T-cell (primary cell): ENCODE measurements at regions not wholly inside any gene's neighbourhood (a gene's known extent, or its start where the extent isn't known, plus 50 kb on each side); places are given as distances from the start of the nearest gene placed in this dataset.

Experiments
- ATAC-seq, 4 experiments: fragments of 200-7000 bp in 3 of 4; fragments of 150-1000 bp in 1 of 4; cut with Tn5 transposase; replicated peaks in 1 of 4; 1 replicate in 3 of 4; 2 replicates in 1 of 4; pipeline ENCODE4 v1.10.0; 2021; ENCODE audit warnings: moderate library complexity in 3 of 4, mild to moderate bottlenecking in 2 of 4, moderate number of reproducible peaks in 1 of 4
- CTCF ChIA-PET, 2 donors: fragments of 300-600 bp; sonication (Branson Sonifier 250); formaldehyde crosslinking; loops; one replicate each; lab custom pipeline; 2022; ENCODE audit warnings: antibody characterized with exemption in 2 of 2; lab: Charles Lee
- POLR2A ChIA-PET, 2 donors: fragments of 300-600 bp; sonication (Branson Sonifier 250); formaldehyde crosslinking; loops; one replicate each; lab custom pipeline; 2022; ENCODE audit warnings: antibody characterized with exemption in 2 of 2; lab: Charles Lee
- DNase-seq, 35 experiments: peaks; one replicate each; pipeline versions ENCODE4 v3.0.0 to v3.0.0-alpha.2; 2013 to 2023
- H3K27ac ChIP-seq: one replicate; pipeline ENCODE4 v1.5.1; 2013; ENCODE audit warnings: low read length
- H3K27me3 ChIP-seq, 2 experiments: replicated peaks in 1 of 2; 1 replicate in 1 of 2; 2 replicates in 1 of 2; pipeline versions ENCODE4 v1.6.1 to v1.7.0; 2013; ENCODE audit warnings: low read length in 1 of 2, mixed read lengths in 1 of 2; ENCODE audit not compliant: control insufficient read depth in 2 of 2, insufficient read depth in 2 of 2; ENCODE audit errors: extremely low read depth in 1 of 2
- H3K36me3 ChIP-seq, 2 donors: 1 replicate in 1 of 2; 2 replicates in 1 of 2; pipeline versions ENCODE4 v1.6.1 to v1.7.0; 2013; ENCODE audit warnings: low read length in 1 of 2; ENCODE audit not compliant: control insufficient read depth in 2 of 2, insufficient read depth in 1 of 2; ENCODE audit errors: extremely low read depth in 1 of 2
- H3K4me1 ChIP-seq, 2 experiments: 1 replicate in 1 of 2; 2 replicates in 1 of 2; pipeline versions ENCODE4 v1.6.1 to v1.7.0; 2013; ENCODE audit warnings: low read length in 2 of 2, mixed read lengths in 1 of 2; ENCODE audit not compliant: insufficient read depth in 2 of 2, control insufficient read depth in 1 of 2; ENCODE audit errors: extremely low read depth in 1 of 2
- H3K4me3 ChIP-seq, 2 donors: 1 replicate in 1 of 2; 2 replicates in 1 of 2; pipeline versions ENCODE4 v1.5.1 to v1.7.0; 2013; ENCODE audit warnings: mild to moderate bottlenecking in 2 of 2, low read length in 1 of 2, moderate library complexity in 1 of 2; ENCODE audit not compliant: control insufficient read depth in 1 of 2; ENCODE audit errors: extremely low read depth in 1 of 2
- H3K9me3 ChIP-seq: 2 replicates; pipeline ENCODE4 v1.7.0; 2013
- H3K27ac Mint-ChIP-seq, 2 donors: one replicate each; pipeline ENCODE4 v1.8.0; 2020 to 2021; ENCODE audit warnings: mild to moderate bottlenecking in 2 of 2, mixed read lengths in 2 of 2
- H3K27me3 Mint-ChIP-seq, 2 donors: one replicate each; pipeline ENCODE4 v1.8.0; 2021 to 2022; ENCODE audit warnings: mixed read lengths in 2 of 2
- H3K36me3 Mint-ChIP-seq: one replicate; pipeline ENCODE4 v1.8.0; 2021; ENCODE audit warnings: mixed read lengths
- H3K4me1 Mint-ChIP-seq, 3 donors: one replicate each; pipeline ENCODE4 v1.8.0; 2020 to 2022; ENCODE audit warnings: mixed read lengths in 3 of 3, mild to moderate bottlenecking in 1 of 3
- H3K4me3 Mint-ChIP-seq, 3 donors: one replicate each; pipeline ENCODE4 v1.8.0; 2020 to 2022; ENCODE audit warnings: mild to moderate bottlenecking in 3 of 3, mixed read lengths in 3 of 3, moderate library complexity in 3 of 3
- H3K9me3 Mint-ChIP-seq, 3 donors: one replicate each; pipeline ENCODE4 v1.8.0; 2020 to 2022; ENCODE audit warnings: mixed read lengths in 3 of 3
- WGBS: methylation state at CpG from one replicate; pipeline ENCODE4 v1.1.5; 2013; ENCODE audit warnings: missing lambda C conversion rate; ENCODE audit not compliant: insufficient coverage; 5-methylcytosine and 5-hydroxymethylcytosine counted together

DNA sequence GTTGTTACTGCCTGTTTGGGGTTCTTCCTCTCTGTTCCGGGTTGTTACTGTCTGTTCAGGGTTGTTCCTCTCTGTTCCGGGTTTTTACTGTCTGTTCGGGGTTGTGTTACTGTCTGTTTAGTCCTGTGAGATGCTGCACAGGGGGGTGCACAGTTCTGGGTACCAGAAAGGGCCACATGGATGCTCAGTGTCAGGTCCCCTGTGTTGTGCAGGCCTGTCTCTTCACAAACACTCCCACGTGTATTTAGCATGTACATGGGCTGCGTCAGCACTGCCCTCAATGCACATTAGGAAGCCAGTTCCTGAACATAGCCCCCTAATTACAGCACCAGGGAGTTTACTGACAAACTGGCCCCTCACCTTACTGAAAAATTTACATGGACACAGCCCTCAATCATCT lies 118.5 kb downstream of the DLL1 start:
- 97% methylated on average over 2 of the region's 5 CpGs for WGBS
- H3K27me3 ChIP-seq, result peaks cover 0 to 46% of the 10 kb centered on the region in 2 experiments
- H3K4me3 ChIP-seq, result no peak overlapping the region
- ChIA-PET CTCF (no interaction called here), POLR2A (no interaction called here)
- H3K36me3 ChIP-seq, result no peaks in the 10 kb centered on the region
- Mint-ChIP-seq H3K4me1 (no peaks in the 10 kb centered on the region), H3K9me3 (no peaks in the 10 kb centered on the region), H3K36me3 (no peaks in the 10 kb centered on the region), H3K27me3 (peaks cover 0 to 14% of the 10 kb centered on the region in 2 donors), H3K4me3 (no peak overlapping the region), H3K27ac (no peak overlapping the region)
- ATAC-seq (no peak), DNase-seq (no peak)
- no peaks in the 10 kb centered on the region for H3K4me1 ChIP-seq
- no peak overlapping the region for H3K27ac ChIP-seq
- H3K9me3 ChIP-seq, result no peaks in the 10 kb centered on the region

DNA sequence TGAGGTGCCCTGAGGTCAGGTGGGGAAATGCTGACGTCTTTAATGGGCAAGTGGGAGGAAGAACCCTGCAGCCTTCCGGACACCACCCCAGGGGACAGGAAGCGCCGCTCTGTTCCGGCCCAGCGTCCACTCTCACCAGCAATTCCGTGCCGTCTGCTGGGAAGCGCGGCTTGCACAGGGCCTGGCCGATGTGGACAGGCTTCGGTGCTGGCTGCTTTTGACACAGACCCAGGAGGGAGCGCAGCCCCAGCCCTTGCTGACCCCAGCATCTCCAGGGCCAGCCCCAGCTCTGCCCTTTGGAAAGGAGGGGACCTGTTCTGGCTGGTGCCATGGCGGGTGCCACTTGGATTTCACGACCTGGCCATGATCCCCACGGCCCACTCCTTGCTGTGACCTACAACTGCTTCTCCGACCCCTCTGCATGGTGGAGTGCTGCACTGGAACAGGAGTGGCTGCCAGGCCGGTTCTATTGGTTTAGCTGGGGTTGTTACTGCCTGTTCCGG lies 123.2 kb downstream of the DLL1 start:
- Mint-ChIP-seq H3K4me3 (no peak overlapping the region), H3K4me1 (peaks cover 0 to 4% (median 0%) of the 10 kb centered on the region in 3 donors), H3K27ac (no peak overlapping the region), H3K9me3 (no peaks in the 10 kb centered on the region), H3K27me3 (peaks cover 0 to 15% of the 10 kb centered on the region in 2 donors), H3K36me3 (no peaks in the 10 kb centered on the region)
- POLR2A ChIA-PET, result no interaction called here
- no peaks in the 10 kb centered on the region for H3K36me3 ChIP-seq
- peaks cover 0 to 4% of the 10 kb centered on the region in 2 experiments for H3K4me1 ChIP-seq
- H3K9me3 ChIP-seq, result no peaks in the 10 kb centered on the region
- H3K4me3 ChIP-seq, result no peak overlapping the region
- ATAC-seq, result no peak
- WGBS, result 83% methylated on average over 16 of the region's 19 CpGs
- CTCF ChIA-PET, result no interaction called here
- DNase-seq, result no peak
- H3K27ac ChIP-seq, result no peak overlapping the region
- peaks cover 0 to 41% of the 10 kb centered on the region in 2 experiments for H3K27me3 ChIP-seq

DNA sequence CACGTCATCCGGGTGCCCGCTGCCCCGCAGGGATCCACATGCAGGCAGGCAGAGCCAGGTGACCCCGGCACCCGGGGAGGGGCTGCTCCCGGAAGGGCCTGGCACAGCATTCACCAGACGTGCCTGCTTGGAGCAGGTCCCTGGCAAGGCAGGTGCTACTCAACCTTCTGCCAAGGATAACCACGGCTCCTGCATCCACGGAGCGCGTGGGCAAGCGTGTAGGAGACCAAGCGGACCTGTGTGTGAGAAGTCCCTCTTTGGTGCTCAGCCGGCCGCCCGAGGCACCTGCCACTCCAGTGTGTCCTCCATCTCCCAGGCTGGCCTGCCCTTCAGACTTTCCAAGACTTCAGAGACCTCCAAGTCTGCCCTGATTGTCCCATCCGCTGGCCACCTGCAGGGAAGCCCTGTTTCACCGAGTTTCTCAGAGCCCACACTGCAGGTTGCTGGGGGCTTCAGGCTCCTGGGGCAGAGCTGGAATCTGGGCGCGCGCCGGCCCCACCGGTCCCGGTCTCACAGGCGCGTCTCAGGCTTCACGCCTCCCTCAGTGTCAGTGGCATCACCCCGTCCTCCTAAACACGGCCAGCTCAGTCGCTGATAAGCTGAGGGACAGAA lies 124.3 kb downstream of the DLL1 start:
- H3K27ac ChIP-seq, result no peak overlapping the region
- ChIA-PET POLR2A (no interaction called here), CTCF (no interaction called here)
- no peaks in the 10 kb centered on the region for H3K9me3 ChIP-seq
- 88% methylated on average over 23 of the region's 31 CpGs for WGBS
- Mint-ChIP-seq H3K27ac (no peak overlapping the region), H3K27me3 (peaks cover 0 to 11% of the 10 kb centered on the region in 2 donors), H3K36me3 (no peaks in the 10 kb centered on the region), H3K4me1 (peaks cover 0 to 5% (median 0%) of the 10 kb centered on the region in 3 donors), H3K4me3 (no peak overlapping the region), H3K9me3 (no peaks in the 10 kb centered on the region)
- DNase-seq, result no peak
- ATAC-seq, result no peak
- peaks cover 0 to 12% of the 10 kb centered on the region in 2 experiments for H3K4me1 ChIP-seq
- H3K27me3 ChIP-seq, result peaks cover 0 to 36% of the 10 kb centered on the region in 2 experiments
- no peak overlapping the region for H3K4me3 ChIP-seq
- no peaks in the 10 kb centered on the region for H3K36me3 ChIP-seq

DNA sequence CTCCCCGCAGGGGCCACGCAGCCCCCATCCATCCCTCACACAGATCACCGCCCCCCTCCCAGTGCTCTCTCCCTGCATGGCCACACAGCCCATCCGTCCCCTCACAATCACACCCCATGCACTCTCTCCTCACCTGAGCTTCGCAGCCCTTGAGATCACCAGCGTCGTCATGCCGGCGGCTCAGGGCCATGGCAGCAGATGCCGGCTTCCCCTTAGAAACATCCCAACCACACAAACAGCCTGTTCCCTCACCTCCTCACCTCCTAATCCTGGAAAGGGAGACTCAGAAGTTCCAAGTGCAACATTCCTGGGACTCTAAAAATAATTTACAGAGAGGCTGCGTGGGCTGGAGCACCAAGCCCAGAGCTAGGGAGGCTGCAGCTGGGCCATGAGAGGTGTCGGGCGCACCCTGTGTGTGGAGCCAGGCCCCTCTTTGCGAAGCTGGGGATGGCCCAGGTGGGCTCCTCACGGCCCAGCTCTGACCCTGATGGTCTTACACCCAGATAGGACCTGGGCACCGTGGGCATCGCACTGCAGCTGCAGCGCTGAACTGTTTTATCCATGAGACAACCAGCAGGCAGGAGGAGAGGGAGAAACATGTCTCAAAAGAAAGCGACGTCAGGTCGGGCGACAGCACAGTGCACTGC lies 125.3 kb downstream of the DLL1 start:
- H3K27ac Mint-ChIP-seq, result no peak overlapping the region
- ATAC-seq, result no peak
- Histone ChIP-seq H3K36me3 (no peaks in the 10 kb centered on the region), H3K4me1 (peaks cover 0 to 12% of the 10 kb centered on the region in 2 experiments), H3K4me3 (no peak overlapping the region), H3K9me3 (no peaks in the 10 kb centered on the region), H3K27me3 (peaks cover 0 to 32% of the 10 kb centered on the region in 2 experiments), H3K27ac (no peak overlapping the region)
- H3K4me3 Mint-ChIP-seq, result no peak overlapping the region
- WGBS, result 85% methylated on average over 11 of the region's 22 CpGs
- H3K27me3 Mint-ChIP-seq, result peaks cover 0 to 11% of the 10 kb centered on the region in 2 donors
- no peaks in the 10 kb centered on the region for H3K36me3 Mint-ChIP-seq
- no peak for DNase-seq
- CTCF ChIA-PET, result interaction anchor here in 1 of 2 donors (0.5 kb wide), 1 partner anchor 289 kb away, joined by 3 read pairs; no protein-coding TSS in a partner anchor
- H3K4me1 Mint-ChIP-seq, result peaks cover 0 to 5% (median 0%) of the 10 kb centered on the region in 3 donors
- no peaks in the 10 kb centered on the region for H3K9me3 Mint-ChIP-seq
- POLR2A ChIA-PET, result no interaction called here

- H3K4me3 Mint-ChIP-seq, result no peak overlapping the region
- Histone ChIP-seq H3K27ac (no peak overlapping the region), H3K27me3 (peaks cover 0 to 28% of the 10 kb centered on the region in 2 experiments), H3K36me3 (no peaks in the 10 kb centered on the region), H3K4me1 (peaks cover 0 to 12% of the 10 kb centered on the region in 2 experiments), H3K4me3 (no peak overlapping the region), H3K9me3 (no peaks in the 10 kb centered on the region)
- H3K27me3 Mint-ChIP-seq, result peaks cover 0 to 11% of the 10 kb centered on the region in 2 donors
- CTCF ChIA-PET, result interaction anchor here in 1 of 2 donors (0.5 kb wide), 1 partner anchor 289 kb away, joined by 3 read pairs; no protein-coding TSS in a partner anchor
- peaks cover 0 to 5% (median 0%) of the 10 kb centered on the region in 3 donors for H3K4me1 Mint-ChIP-seq
- WGBS, result 79% methylated on average over 11 of the region's 11 CpGs
- POLR2A ChIA-PET, result no interaction called here
- no peaks in the 10 kb centered on the region for H3K36me3 Mint-ChIP-seq
- DNase-seq (no peak), ATAC-seq (no peak)
- H3K27ac Mint-ChIP-seq, result no peak overlapping the region
- H3K9me3 Mint-ChIP-seq, result no peaks in the 10 kb centered on the region
Measured at GRCh38 chr6:170165085-170165470, 125.8 kb downstream of the DLL1 start.

- H3K36me3 ChIP-seq, result no peaks in the 10 kb centered on the region
- no peak overlapping the region for H3K4me3 ChIP-seq
- DNase-seq, result no peak
- WGBS, result 90% methylated on average over 14 of the region's 21 CpGs
- Mint-ChIP-seq H3K27ac (no peak overlapping the region), H3K4me1 (peaks cover 0 to 5% (median 0%) of the 10 kb centered on the region in 3 donors), H3K36me3 (no peaks in the 10 kb centered on the region), H3K9me3 (no peaks in the 10 kb centered on the region), H3K27me3 (peaks cover 0 to 11% of the 10 kb centered on the region in 2 donors), H3K4me3 (no peak overlapping the region)
- ATAC-seq, result no peak
- H3K4me1 ChIP-seq, result peaks cover 0 to 12% of the 10 kb centered on the region in 2 experiments
- CTCF ChIA-PET, result no interaction called here
- POLR2A ChIA-PET, result no interaction called here
- peaks cover 0 to 23% of the 10 kb centered on the region in 2 experiments for H3K27me3 ChIP-seq
- no peak overlapping the region for H3K27ac ChIP-seq
- no peaks in the 10 kb centered on the region for H3K9me3 ChIP-seq
Measured at GRCh38 chr6:170164271-170164900, 126.5 kb downstream of the DLL1 start.
